OCI-LY3 (cell line): ENCODE measurements at regions not wholly inside any gene's neighbourhood (a gene's known extent, or its start where the extent isn't known, plus 50 kb on each side); places are given as distances from the start of the nearest gene placed in this dataset.
A peak's percentile ranks its signal among the peaks of the same experiment; 100 is the strongest.
"Not testable (repeated sequence)": the region's sequence is repeated elsewhere in the genome, so short reads cannot be mapped to it uniquely, and the experiment has no call there.

Experiments used
- H2AFZ ChIP-seq: fragments of 200-600, 300-600 bp; shearing (Covaris generic); 2 replicates; pipeline ENCODE4 v1.6.0; 2014; ENCODE audit warnings: antibody characterized with exemption, low read depth, low read length
- H3K27ac ChIP-seq: fragments of 200-600, 300-600 bp; sonication (generic); 2 replicates; pipeline ENCODE4 v1.5.1; 2014; ENCODE audit warnings: mild to moderate bottlenecking, low read length, moderate library complexity, mixed read lengths
- H3K27me3 ChIP-seq: fragments of 200-600, 300-600 bp; sonication (generic); 2 replicates; pipeline ENCODE4 v1.6.1; 2014; ENCODE audit warnings: low read depth, low read length, mixed read lengths
- H3K36me3 ChIP-seq: fragments of 200-600, 300-600 bp; sonication (generic); replicated peaks from 2 replicates; pipeline ENCODE3; 2014; ENCODE audit warnings: low read depth, low read length, mixed read lengths
- H3K4me1 ChIP-seq: fragments of 300-600, 200-600 bp; sonication (generic); 2 replicates; pipeline ENCODE4 v1.6.1; 2014; ENCODE audit warnings: low read length, mixed read lengths
- H3K4me2 ChIP-seq: fragments of 200-600, 300-600 bp; sonication (generic); 2 replicates; pipeline ENCODE4 v1.6.1; 2014; ENCODE audit warnings: low read length, mixed read lengths
- H3K4me3 ChIP-seq: fragments of 300-600, 200-600 bp; sonication (generic); 2 replicates; pipeline ENCODE4 v1.5.1; 2014; ENCODE audit warnings: antibody characterized with exemption, mild to moderate bottlenecking, low read length, moderate library complexity
- H3K79me2 ChIP-seq: fragments of 300-600, 200-600 bp; shearing (Covaris generic); 2 replicates; pipeline ENCODE4 v1.6.1; 2014; ENCODE audit warnings: mild to moderate bottlenecking, low read length, mixed read lengths
- H3K9ac ChIP-seq: fragments of 300-600, 200-600 bp; shearing (Covaris generic); 2 replicates; pipeline ENCODE4 v1.6.0; 2014; ENCODE audit warnings: mild to moderate bottlenecking, low read length, moderate library complexity
- H3K9me3 ChIP-seq: fragments of 200-600, 300-600 bp; shearing (Covaris generic); 2 replicates; pipeline ENCODE4 v1.6.1; 2014; ENCODE audit warnings: low read length, mixed read lengths; ENCODE audit not compliant: insufficient read depth
- H4K20me1 ChIP-seq: fragments of 200-600, 300-600 bp; sonication (generic); 2 replicates; pipeline ENCODE4 v1.6.1; 2016; ENCODE audit warnings: low read length, mixed read lengths; ENCODE audit not compliant: insufficient read depth
- CTCF ChIP-seq: fragments of 200-600, 300-600 bp; sonication (generic); IDR thresholded peaks from 2 replicates; pipeline ENCODE4 v1.5.1; 2014; ENCODE audit warnings: antibody characterized with exemption, low read length, low read depth
- EZH2phosphoT487 ChIP-seq: fragments of 200-600 bp; shearing (Covaris generic); IDR thresholded peaks from 2 replicates; pipeline ENCODE4 v1.6.1; 2018; ENCODE audit warnings: antibody characterized with exemption, mixed run types, low read depth

- Histone ChIP-seq H3K4me3 (no peak overlapping the region), H3K79me2 (no peaks in the 10 kb centered on the region), H3K4me2 (no peak overlapping the region)
These were observed 205.3 kb downstream of the SOX2 start for GRCh38 chr3:181917027-181917426.

GRCh38 chr3:181919375-181919774 lies 207.7 kb downstream of the SOX2 start:
- no peaks in the 10 kb centered on the region for H3K27me3 ChIP-seq
- H3K27ac ChIP-seq: no peak overlapping the region
- no peak overlapping the region for H3K9ac ChIP-seq
- no peak overlapping the region for H3K4me2 ChIP-seq
- no peaks in the 10 kb centered on the region; the same call in 1 of the 2 replicates for H3K9me3 ChIP-seq
- no peaks in the 10 kb centered on the region for H3K36me3 ChIP-seq
- TF ChIP-seq EZH2phosphoT487: no peak
- TF ChIP-seq CTCF: no peak
- no peak overlapping the region for H3K4me3 ChIP-seq
- no peaks in the 10 kb centered on the region for H3K79me2 ChIP-seq
- H3K4me1 ChIP-seq: peaks cover 39% of the 10 kb centered on the region
- no peaks in the 10 kb centered on the region for H4K20me1 ChIP-seq
- no peak overlapping the region for H2AFZ ChIP-seq

More at GRCh38 chr3:181917027-181917426, 205.3 kb downstream of the SOX2 start:
- Histone ChIP-seq H3K9ac (no peak overlapping the region), H3K27me3 (no peaks in the 10 kb centered on the region), H3K4me1 (peaks cover 23% of the 10 kb centered on the region), H3K9me3 (no peaks in the 10 kb centered on the region), H2AFZ (no peak overlapping the region), H3K36me3 (no peaks in the 10 kb centered on the region), H4K20me1 (no peaks in the 10 kb centered on the region), H3K27ac (no peak overlapping the region)
- TF ChIP-seq EZH2phosphoT487: no peak
- no peak for TF ChIP-seq CTCF

- no peaks in the 10 kb centered on the region for H3K27me3 ChIP-seq
- no peaks in the 10 kb centered on the region for H4K20me1 ChIP-seq
- H3K4me2 ChIP-seq: peak overlapping the region; percentile 85
- no peaks in the 10 kb centered on the region for H3K79me2 ChIP-seq
- no peaks in the 10 kb centered on the region; the same call in 1 of the 2 replicates for H3K9me3 ChIP-seq
- H3K36me3 ChIP-seq: no peaks in the 10 kb centered on the region
- peak overlapping the region; percentile 71; the same call in 1 of the 2 replicates for H3K27ac ChIP-seq
- peak overlapping the region; percentile 27; the same call in 1 of the 2 replicates for H3K9ac ChIP-seq
- H3K4me1 ChIP-seq: peaks cover 42% of the 10 kb centered on the region
- H3K4me3 ChIP-seq: peak overlapping the region; percentile 54
- H2AFZ ChIP-seq: no peak overlapping the region
- TF ChIP-seq EZH2phosphoT487 (no peak), CTCF (no peak)
These were observed 208.7 kb downstream of the SOX2 start for GRCh38 chr3:181920409-181920808.

- Histone ChIP-seq H2AFZ (no peak overlapping the region), H3K79me2 (no peaks in the 10 kb centered on the region)
These were observed 209.5 kb downstream of the SOX2 start for GRCh38 chr3:181921220-181921619.

GRCh38 chr3:181925841-181926240 lies 214.1 kb downstream of the SOX2 start:
- not testable (repeated sequence) for H2AFZ ChIP-seq, H4K20me1 ChIP-seq, H3K4me2 ChIP-seq, H3K4me3 ChIP-seq, H3K27ac ChIP-seq, H3K9me3 ChIP-seq, H3K36me3 ChIP-seq, H3K79me2 ChIP-seq, H3K27me3 ChIP-seq, H3K9ac ChIP-seq
- H3K4me1 ChIP-seq: peaks cover 55% of the 10 kb centered on the region

More at GRCh38 chr3:181921220-181921619, 209.5 kb downstream of the SOX2 start:
- TF ChIP-seq CTCF (no peak), EZH2phosphoT487 (no peak)
- H3K9me3 ChIP-seq: no peaks in the 10 kb centered on the region; the same call in 1 of the 2 replicates
- peak overlapping the region; percentile 85 for H3K4me2 ChIP-seq
- no peaks in the 10 kb centered on the region for H3K27me3 ChIP-seq
- peaks cover 42% of the 10 kb centered on the region for H3K4me1 ChIP-seq
- H3K27ac ChIP-seq: peak overlapping the region; percentile 71
- H3K36me3 ChIP-seq: no peaks in the 10 kb centered on the region
- no peaks in the 10 kb centered on the region for H4K20me1 ChIP-seq
- peak overlapping the region; percentile 54 for H3K4me3 ChIP-seq
- H3K9ac ChIP-seq: peak overlapping the region; percentile 47; the same call in 1 of the 2 replicates
